GM18867 (cell line): ENCODE measurements at regions not wholly inside any gene's neighbourhood (a gene's known extent, or its start where the extent isn't known, plus 50 kb on each side); places are given as distances from the start of the nearest gene placed in this dataset.

Source experiments
- ATAC-seq: cut with Tn5 transposase; IDR thresholded peaks from one replicate; pipeline ENCODE4 v1.9.1; 2021; ENCODE audit warnings: mild to moderate bottlenecking, moderate library complexity; ENCODE audit not compliant: unreplicated experiment

DNA sequence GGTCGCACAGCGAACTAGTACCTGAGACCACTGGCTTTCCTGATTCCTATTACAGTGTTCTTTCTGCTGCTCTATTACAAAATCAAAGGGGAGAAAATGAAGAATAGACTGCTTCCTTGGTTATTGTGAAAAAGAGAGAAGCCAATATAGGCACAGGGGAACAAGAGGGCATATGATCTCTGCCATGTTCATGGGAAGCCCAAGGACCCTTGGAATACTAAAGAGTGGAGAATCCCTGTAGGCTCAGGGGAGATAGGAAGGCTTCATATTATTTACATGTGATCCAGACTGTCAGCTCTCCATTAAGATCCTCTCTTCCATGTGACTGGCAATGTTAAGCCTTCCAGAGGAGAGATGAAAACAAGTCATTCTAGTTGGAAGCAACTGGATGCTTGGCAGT lies 135.7 kb upstream of the MYCN start:
- no peak for ATAC-seq

DNA sequence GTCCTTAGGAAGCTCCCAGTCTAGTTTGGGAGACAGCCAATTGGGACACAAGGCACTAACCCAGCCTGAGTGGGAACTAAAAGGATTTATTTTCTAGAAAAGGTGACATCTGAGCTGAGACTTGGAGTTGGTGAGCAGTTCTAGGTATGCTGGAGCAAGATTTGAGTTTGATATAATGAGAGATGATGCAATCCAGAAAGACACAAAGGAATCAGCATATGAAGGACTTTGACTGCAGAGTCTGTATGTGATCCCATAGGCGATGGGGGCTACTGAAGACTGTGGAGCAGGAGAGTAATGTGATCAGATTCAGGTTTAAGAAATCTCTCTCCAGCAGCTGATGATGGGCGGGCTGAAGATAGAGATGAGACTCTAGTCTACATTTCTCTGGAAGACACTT lies 135.1 kb upstream of the MYCN start:
- no peak for ATAC-seq

- ATAC-seq, result no peak
These were observed 134.6 kb upstream of the MYCN start for GRCh38 chr2:15805772-15806171.

DNA sequence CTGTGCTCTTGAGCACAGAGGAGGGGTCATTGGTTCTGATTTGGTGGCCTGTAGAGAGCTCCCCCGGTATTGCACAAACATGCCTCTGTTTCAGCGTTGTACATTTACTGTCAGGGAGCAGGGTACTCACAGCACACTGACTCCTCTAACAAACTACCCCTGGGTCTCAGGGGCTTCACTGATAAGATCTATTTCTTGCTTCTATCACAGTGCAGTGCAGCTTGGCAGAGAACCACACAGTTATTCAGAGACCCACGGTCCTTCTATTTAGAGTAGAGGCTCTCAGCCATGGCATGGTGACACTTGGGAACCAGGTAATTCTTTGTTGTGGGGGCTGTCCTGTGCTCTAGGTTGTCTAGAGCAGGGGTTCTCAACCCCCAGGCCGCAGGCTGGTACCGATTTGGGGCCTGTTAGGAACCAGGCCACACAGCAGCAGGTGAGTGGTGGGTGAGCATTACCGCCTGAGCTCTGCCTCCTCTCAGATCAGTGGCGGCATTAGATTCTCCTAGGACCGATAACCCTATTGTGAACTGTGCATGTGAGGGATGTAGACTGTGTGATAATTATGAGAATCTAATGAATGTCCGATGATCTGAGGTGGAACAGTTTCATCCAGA lies 133.4 kb upstream of the MYCN start:
- ATAC-seq, result no peak

GRCh38 chr2:15807418-15808203 lies 132.7 kb upstream of the MYCN start:
- ATAC-seq, result no peak

DNA sequence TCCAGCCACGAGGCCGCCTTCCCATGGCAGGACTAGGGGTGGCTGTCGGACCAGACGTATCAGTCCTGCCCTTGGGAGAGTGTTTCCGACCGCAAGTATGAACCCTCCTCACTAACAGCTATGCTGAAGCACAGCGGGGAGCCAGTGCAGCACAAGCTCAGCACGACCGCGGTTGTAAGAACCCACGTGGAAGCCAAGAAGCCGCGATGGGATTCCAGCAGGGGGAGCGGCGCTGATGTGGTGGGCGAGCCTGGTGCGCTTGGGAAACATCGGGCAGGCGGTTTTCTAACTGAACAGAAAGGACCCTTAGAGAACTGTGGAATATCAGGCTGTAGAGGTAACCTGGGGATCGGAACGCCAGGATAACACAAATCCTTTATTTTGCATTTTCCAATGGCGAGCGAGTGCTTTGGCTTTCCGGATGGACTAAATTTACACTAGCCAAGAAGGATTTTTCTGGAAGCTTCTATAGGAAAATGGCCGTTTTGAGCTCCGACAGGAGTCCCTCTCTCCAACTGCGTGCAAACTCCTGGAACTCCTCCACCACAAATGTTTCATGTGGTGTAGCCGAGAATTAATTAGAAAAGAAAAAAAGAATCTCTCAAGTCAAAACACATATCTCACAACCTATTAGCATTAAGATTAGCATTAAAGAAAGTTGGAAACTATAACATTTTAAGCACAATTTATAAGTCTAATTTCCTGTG lies 132.0 kb upstream of the MYCN start:
- no peak for ATAC-seq

GRCh38 chr2:15808944-15809343 lies 131.4 kb upstream of the MYCN start:
- ATAC-seq, result no peak

DNA sequence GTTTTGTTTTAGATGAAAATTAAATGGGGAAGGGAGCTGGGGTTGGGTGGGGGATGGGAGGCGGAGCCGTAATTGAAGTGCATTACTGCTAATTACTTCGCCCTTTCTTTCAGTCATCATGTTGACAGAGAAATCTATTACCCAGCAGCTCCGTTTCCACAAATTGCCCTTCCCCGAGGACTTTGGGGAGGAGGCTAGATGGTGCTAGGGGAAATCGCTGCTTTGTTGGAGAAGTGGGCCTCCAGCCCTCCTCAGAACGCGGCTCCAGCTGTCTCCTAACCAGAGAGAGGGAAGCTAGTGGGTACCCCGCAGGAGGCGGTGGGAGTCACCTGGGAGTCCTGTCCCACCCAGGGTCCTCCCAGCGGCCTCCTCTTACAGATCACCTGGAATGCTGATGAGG lies 130.9 kb upstream of the MYCN start:
- no peak for ATAC-seq

DNA sequence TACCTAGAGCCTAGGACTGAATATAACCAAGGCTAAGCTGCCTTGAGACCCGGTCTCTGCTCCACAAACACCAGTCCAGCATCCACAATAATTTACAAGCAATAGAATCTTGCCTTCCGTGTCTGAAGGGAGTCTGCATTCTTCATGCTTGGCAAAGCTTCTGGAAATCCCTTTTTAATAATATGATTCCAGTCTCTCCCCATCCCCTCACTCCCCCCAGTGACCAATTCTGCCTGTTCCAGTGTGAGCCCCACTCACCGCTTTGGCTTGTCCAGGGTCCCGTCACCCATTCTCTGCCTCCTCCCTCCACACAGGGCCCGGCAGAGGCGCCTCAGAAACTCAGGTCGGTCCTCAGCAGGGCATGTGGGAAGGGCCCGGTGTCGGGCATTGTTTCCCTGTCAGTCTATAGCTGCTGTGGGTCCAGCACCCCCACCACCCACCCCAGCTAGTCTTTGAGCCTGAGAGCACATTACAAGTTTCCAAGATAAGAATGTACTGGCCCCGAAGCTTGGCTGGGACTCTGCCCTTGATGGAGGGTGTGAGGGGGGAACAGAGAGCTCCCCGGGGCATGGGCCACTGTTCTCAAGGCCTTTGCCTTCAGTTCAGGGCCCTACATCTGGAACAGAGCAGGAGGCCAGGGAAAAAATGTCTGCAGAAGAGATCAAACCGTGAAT lies 129.7 kb upstream of the MYCN start:
- no peak for ATAC-seq

DNA sequence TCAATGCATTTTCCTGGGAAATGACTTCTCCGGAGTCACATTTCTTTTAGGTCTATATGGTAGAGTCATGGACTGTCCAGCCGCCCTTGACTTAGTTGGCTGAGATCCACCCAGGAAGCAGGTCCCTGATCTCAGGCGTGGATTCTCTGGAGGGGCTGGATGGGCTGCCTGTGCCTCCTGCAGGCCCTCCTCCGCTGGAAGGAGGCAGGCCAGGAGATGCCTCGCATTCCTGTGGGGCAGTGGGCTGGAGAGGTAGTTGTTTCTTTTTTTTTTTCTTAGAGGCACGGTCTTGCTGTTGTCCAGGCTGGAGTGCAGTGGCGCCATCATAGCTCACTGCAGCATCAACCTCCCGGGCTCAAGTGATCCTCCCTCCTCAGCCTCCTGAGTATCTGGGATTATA lies 129.0 kb upstream of the MYCN start:
- ATAC-seq, result no peak

DNA sequence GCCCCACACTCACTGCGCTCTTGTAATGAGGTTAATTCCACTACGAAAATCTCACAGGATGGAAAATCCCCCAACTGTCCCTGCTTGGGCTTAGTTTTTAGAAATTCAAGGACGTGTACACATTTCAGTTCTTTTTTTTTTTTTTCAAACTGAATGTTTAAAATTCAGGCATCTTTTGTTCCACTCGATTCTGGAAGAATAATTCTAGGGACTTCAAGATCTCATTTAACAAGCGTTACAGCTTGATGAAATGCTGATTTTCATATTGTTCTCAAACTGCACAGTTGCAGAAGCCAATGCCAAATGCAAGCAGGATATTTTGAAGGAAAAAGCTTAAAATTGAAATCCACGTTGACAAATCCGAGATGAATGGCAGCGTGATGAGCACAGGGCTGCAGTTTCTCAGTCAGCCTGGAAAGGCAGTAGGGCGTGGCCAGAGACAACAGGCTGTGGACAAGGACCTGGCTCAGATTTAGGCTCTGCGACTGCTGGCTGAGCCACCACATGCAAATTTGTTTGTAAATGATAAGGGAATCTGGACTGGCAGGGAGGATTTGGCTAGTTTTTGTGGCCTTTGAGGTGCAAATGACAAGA lies 128.1 kb upstream of the MYCN start:
- ATAC-seq, result no peak

GRCh38 chr2:15813481-15814266 lies 126.7 kb upstream of the MYCN start:
- ATAC-seq, result no peak

- ATAC-seq, result no peak
These were observed 125.9 kb upstream of the MYCN start for GRCh38 chr2:15814403-15814802.

GRCh38 chr2:15814946-15815345 lies 125.4 kb upstream of the MYCN start:
- ATAC-seq, result no peak

DNA sequence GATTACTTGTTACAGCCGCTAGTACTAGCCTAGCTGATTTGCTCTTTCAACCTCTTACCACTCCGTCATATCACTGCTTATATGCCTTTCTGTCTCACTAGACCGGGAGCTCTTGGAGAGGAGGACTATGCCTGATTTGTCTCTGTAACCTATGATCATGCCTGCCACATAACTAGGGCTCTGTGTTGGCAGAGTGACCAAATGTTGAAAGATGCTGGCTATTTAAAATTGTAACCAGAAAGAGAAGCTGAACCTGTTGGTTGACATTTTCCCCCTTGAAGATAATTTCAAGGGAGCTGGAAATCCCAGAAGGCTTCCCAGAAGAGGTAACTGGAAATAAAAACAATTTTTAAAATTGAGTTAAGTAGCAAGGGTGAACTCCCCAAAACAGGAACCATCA lies 124.1 kb upstream of the MYCN start:
- no peak for ATAC-seq

DNA sequence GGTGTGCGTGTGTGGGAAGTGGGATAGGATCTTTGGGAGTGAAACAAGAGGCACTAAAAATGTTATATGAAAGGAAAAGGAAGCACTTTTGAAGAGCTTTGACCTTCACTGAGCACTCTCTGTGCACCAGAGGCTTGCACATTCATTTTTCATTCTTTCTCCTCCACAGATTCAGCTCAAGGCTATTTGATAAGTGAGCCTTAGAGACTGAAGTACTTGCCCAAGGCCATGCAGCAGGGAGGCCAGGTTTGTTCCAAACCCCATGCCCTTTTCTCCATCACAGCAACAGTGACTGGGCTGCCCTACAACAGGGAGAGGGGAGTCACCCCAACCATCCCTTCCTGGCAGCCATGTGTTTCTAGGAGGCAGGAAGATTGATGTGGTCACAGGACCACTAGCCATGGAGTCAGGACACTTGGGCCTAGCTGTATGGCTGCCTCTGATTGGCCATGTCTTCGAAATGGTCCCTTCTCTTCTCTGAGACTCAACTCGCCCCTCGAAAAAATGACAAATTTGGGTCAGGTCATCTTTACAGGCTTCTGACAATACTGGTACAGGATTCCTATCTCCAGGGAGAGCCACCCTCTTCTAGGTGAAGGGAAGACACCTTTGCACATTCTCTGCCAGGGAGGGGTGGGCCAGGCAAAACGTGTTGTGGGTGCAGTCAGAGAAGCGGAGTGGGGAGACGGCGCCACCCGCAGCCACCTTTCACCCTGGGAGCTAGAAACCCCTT lies 123.5 kb upstream of the MYCN start:
- no peak for ATAC-seq

GRCh38 chr2:15817748-15818147 lies 122.6 kb upstream of the MYCN start:
- ATAC-seq, result no peak

DNA sequence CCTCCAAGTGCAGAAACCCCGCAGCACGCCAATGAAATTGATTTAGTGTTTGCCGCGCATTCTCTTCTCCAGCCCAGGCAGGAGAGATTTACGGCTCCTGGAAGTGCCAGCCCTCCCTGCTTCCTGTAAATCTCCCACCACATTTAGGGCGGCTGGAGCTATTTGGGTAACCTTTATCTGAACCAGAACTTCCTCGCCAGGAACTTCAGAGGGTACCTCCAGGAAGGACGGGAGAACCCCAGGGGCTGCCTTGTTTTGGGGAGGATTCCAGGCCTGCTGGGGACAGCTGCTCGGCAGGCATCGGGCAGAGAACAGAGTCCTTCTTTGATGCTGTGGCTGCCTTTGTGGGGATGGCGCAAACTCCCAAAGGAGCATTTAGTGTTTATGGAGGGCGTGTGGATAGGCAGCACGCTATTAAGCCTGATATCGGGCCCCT lies 122.0 kb upstream of the MYCN start:
- no peak for ATAC-seq

DNA sequence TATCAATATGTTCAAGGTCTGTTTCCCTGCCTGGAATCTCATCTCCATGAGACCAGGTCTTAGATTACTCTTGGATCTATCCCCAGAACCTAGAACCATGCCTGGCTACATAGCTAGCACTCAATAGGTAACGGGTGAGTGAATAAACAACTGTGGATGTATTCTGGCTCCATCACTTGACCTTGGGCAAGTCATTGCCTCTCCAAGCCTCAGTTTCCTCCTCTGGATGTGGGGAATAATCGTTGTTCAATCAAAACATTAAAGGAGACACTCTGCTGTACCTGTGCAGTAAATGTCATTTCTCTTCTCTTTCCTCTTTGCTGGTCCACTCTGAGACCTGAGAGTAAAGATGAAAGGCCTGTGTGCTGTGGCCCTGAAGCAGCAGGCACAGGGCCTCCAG lies 121.5 kb upstream of the MYCN start:
- no peak for ATAC-seq
